Tibial artery (tissue), 4 donors: ENCODE measurements at regions not wholly inside any gene's neighbourhood (a gene's known extent, or its start where the extent isn't known, plus 50 kb on each side); places are given as distances from the start of the nearest gene placed in this dataset.

Experiments used
- DNase-seq, 2 donors: peaks; one replicate each; pipeline ENCODE4 v3.0.0-alpha.2; 2019
- H3K27ac ChIP-seq, 2 donors: fragments of 200-600 bp; sonication (generic) in 1 of 2; 1 replicate in 1 of 2; 2 replicates in 1 of 2; pipeline ENCODE4 v1.5.1; 2018 to 2019; ENCODE audit warnings: mild to moderate bottlenecking in 1 of 2
- H3K27me3 ChIP-seq, 2 donors: fragments of 200-600 bp; sonication (generic) in 1 of 2; one replicate each; pipeline versions ENCODE4 v1.5.1 to v1.6.0; 2016 to 2019
- H3K36me3 ChIP-seq, 3 donors: fragments of 200-600 bp; sonication (generic) in 2 of 3; one replicate each; pipeline ENCODE4 v1.5.1; 2016 to 2019; ENCODE audit warnings: mild to moderate bottlenecking in 2 of 3
- H3K4me1 ChIP-seq, 4 donors: fragments of 200-600 bp; sonication (generic) in 2 of 4; 1 replicate in 3 of 4; 2 replicates in 1 of 4; pipeline ENCODE4 v1.5.1; 2016 to 2019
- H3K4me3 ChIP-seq, 2 donors: fragments of 200-600 bp; sonication (generic) in 1 of 2; 1 replicate in 1 of 2; 2 replicates in 1 of 2; pipeline ENCODE4 v1.5.1; 2018 to 2019; ENCODE audit warnings: mild to moderate bottlenecking in 2 of 2
- H3K9me3 ChIP-seq, 3 donors: fragments of 200-600 bp; sonication (generic) in 1 of 3; one replicate each; pipeline ENCODE4 v1.5.1; 2016 to 2019
- CTCF ChIP-seq, 2 experiments: fragments of 200-600 bp in 1 of 2; fragments of 450-650 bp in 1 of 2; IDR thresholded peaks; one replicate each; pipeline ENCODE4 v1.5.1; 2017 to 2019; ENCODE audit warnings: antibody characterized with exemption in 2 of 2, mild to moderate bottlenecking in 1 of 2, moderate library complexity in 1 of 2
- intact Hi-C: fragments of 100-400 bp; cut with DNase I; formaldehyde crosslinking; loops from one replicate; pipeline ENCODE4 v1.15.0; 2023; ENCODE audit warnings: low total_unique reads

GRCh38 chr10:130499541-130499940 is 363.4 kb downstream of the GLRX3 start:
- no peak for TF ChIP-seq CTCF (IDR thresholded peaks at IDR 0.05)
- no peaks in the 10 kb centered on the region for H3K4me1 ChIP-seq
- H3K27me3 ChIP-seq, result no peaks in the 10 kb centered on the region
- H3K36me3 ChIP-seq, result no peaks in the 10 kb centered on the region
- H3K9me3 ChIP-seq, result no peaks in the 10 kb centered on the region
- H3K4me3 ChIP-seq, result no peak overlapping the region
- DNase-seq, result no peak
- intact Hi-C loops, result no loop called here
- no peak overlapping the region for H3K27ac ChIP-seq

GRCh38 chr10:130500261-130501000 is 364.2 kb downstream of the GLRX3 start:
- no peak for TF ChIP-seq CTCF (IDR thresholded peaks at IDR 0.05)
- Histone ChIP-seq H3K4me1 (no peaks in the 10 kb centered on the region), H3K9me3 (no peaks in the 10 kb centered on the region), H3K27me3 (no peaks in the 10 kb centered on the region), H3K36me3 (no peaks in the 10 kb centered on the region), H3K4me3 (no peak overlapping the region), H3K27ac (no peak overlapping the region)
- intact Hi-C loops, result no loop called here
- no peak for DNase-seq

GRCh38 chr10:130507461-130507860 is 371.3 kb downstream of the GLRX3 start:
- TF ChIP-seq CTCF (IDR thresholded peaks at IDR 0.05), result no peak
- H3K27me3 ChIP-seq, result peaks cover 0 to 10% of the 10 kb centered on the region in 2 donors
- H3K9me3 ChIP-seq, result no peaks in the 10 kb centered on the region
- DNase-seq, result no peak
- H3K27ac ChIP-seq, result no peak overlapping the region
- no peaks in the 10 kb centered on the region for H3K4me1 ChIP-seq
- no peak overlapping the region for H3K4me3 ChIP-seq
- intact Hi-C loops, result no loop called here
- no peaks in the 10 kb centered on the region for H3K36me3 ChIP-seq

- no peak overlapping the region for H3K27ac ChIP-seq
- H3K4me3 ChIP-seq, result no peak overlapping the region
- H3K36me3 ChIP-seq, result no peaks in the 10 kb centered on the region
- no peaks in the 10 kb centered on the region for H3K4me1 ChIP-seq
- H3K27me3 ChIP-seq, result peaks cover 0 to 10% of the 10 kb centered on the region in 2 donors
- intact Hi-C loops, result no loop called here
- H3K9me3 ChIP-seq, result no peaks in the 10 kb centered on the region
- TF ChIP-seq CTCF (IDR thresholded peaks at IDR 0.05), result no peak
- no peak for DNase-seq
Measured at GRCh38 chr10:130509881-130510689, 373.9 kb downstream of the GLRX3 start.

GRCh38 chr10:130510755-130511154 is 374.6 kb downstream of the GLRX3 start:
- H3K4me3 ChIP-seq, result no peak overlapping the region
- H3K9me3 ChIP-seq, result no peaks in the 10 kb centered on the region
- intact Hi-C loops, result no loop called here
- H3K27ac ChIP-seq, result no peak overlapping the region
- H3K27me3 ChIP-seq, result peaks cover 0 to 10% of the 10 kb centered on the region in 2 donors
- H3K4me1 ChIP-seq, result no peaks in the 10 kb centered on the region
- no peaks in the 10 kb centered on the region for H3K36me3 ChIP-seq
- DNase-seq, result no peak
- TF ChIP-seq CTCF (IDR thresholded peaks at IDR 0.05), result no peak
